ENCODE measurements at regions not wholly inside any gene's neighbourhood (a gene's known extent, or its start where the extent isn't known, plus 50 kb on each side); places are given as distances from the start of the nearest gene placed in this dataset.

- no peak for DNase-seq (ENCODE audit: low spot score)
- intact Hi-C loops (cut with DNase I): no loop called here
Measured at GRCh38 chr2:23241611-23242245, 143.3 kb upstream of the KLHL29 start.

- no peak for DNase-seq (ENCODE audit: low spot score)
- intact Hi-C loops (cut with DNase I): no loop called here
Measured at GRCh38 chr2:23243073-23243659, 141.8 kb upstream of the KLHL29 start.

- intact Hi-C loops (cut with DNase I): no loop called here
Measured at GRCh38 chr2:23244617-23245016, 140.4 kb upstream of the KLHL29 start.

GRCh38 chr2:23246992-23247683, 137.8 kb upstream of the KLHL29 start:
- intact Hi-C loops (cut with DNase I): loop anchor here in 1 of 2 donors (2.0 kb wide), 1 partner anchor 72 kb away; no protein-coding TSS in a partner anchor
- DNase-seq (ENCODE audit: low spot score): no peak

More at GRCh38 chr2:23244617-23245016, 140.4 kb upstream of the KLHL29 start:
- DNase-seq (ENCODE audit: low spot score): no peak

- DNase-seq (ENCODE audit: low spot score): no peak
- intact Hi-C loops (cut with DNase I): no loop called here
Measured at GRCh38 chr2:23248667-23249066, 136.3 kb upstream of the KLHL29 start.

- intact Hi-C loops (cut with DNase I): no loop called here
- DNase-seq (ENCODE audit: low spot score): peak; percentile 88
Measured at GRCh38 chr2:23249348-23249747, 135.6 kb upstream of the KLHL29 start.

- intact Hi-C loops (cut with DNase I): no loop called here
- DNase-seq (ENCODE audit: low spot score): no peak
Measured at GRCh38 chr2:23250371-23250770, 134.6 kb upstream of the KLHL29 start.

- DNase-seq (ENCODE audit: low spot score): no peak
- intact Hi-C loops (cut with DNase I): no loop called here
Measured at GRCh38 chr2:23256643-23257042, 128.3 kb upstream of the KLHL29 start.

GRCh38 chr2:23260621-23261020, 124.4 kb upstream of the KLHL29 start:
- no peak for DNase-seq (ENCODE audit: low spot score)
- intact Hi-C loops (cut with DNase I): no loop called here

- no peak for DNase-seq (ENCODE audit: low spot score)
- intact Hi-C loops (cut with DNase I): no loop called here
Measured at GRCh38 chr2:23268467-23269263, 116.3 kb upstream of the KLHL29 start.

- DNase-seq (ENCODE audit: low spot score): no peak
- intact Hi-C loops (cut with DNase I): no loop called here
Measured at GRCh38 chr2:23269747-23270146, 115.2 kb upstream of the KLHL29 start.

- intact Hi-C loops (cut with DNase I): no loop called here
- no peak for DNase-seq (ENCODE audit: low spot score)
Measured at GRCh38 chr2:23270810-23271209, 114.2 kb upstream of the KLHL29 start.

GRCh38 chr2:23271230-23271629, 113.7 kb upstream of the KLHL29 start:
- DNase-seq (ENCODE audit: low spot score): no peak
- intact Hi-C loops (cut with DNase I): no loop called here

- intact Hi-C loops (cut with DNase I): no loop called here
Measured at GRCh38 chr2:23273786-23274185, 111.2 kb upstream of the KLHL29 start.

GRCh38 chr2:23280401-23280800, 104.6 kb upstream of the KLHL29 start:
- DNase-seq (ENCODE audit: low spot score): no peak
- intact Hi-C loops (cut with DNase I): no loop called here

More at GRCh38 chr2:23273786-23274185, 111.2 kb upstream of the KLHL29 start:
- no peak for DNase-seq (ENCODE audit: low spot score)

GRCh38 chr2:23283653-23284052, 101.3 kb upstream of the KLHL29 start:
- no peak for DNase-seq (ENCODE audit: low spot score)
- intact Hi-C loops (cut with DNase I): no loop called here

GRCh38 chr2:23285091-23285800, 99.7 kb upstream of the KLHL29 start:
- DNase-seq (ENCODE audit: low spot score): no peak
- intact Hi-C loops (cut with DNase I): no loop called here

GRCh38 chr2:23286031-23286757, 98.8 kb upstream of the KLHL29 start:
- intact Hi-C loops (cut with DNase I): no loop called here

More at GRCh38 chr2:23286031-23286757, 98.8 kb upstream of the KLHL29 start:
- DNase-seq (ENCODE audit: low spot score): no peak
